Stimulated activated CD4-positive, alpha-beta T cell treated with anti-CD3 and anti-CD28 coated beads, Interleukin-4, amount 100 ng/mL, for 1 hour (primary cell): ENCODE measurements at regions not wholly inside any gene's neighbourhood (a gene's known extent, or its start where the extent isn't known, plus 50 kb on each side); places are given as distances from the start of the nearest gene placed in this dataset.

ENCODE experiments used
- DNase-seq: peaks from one replicate; pipeline ENCODE4 v3.0.0-alpha.2; 2020

- DNase-seq = no peak
Observed at GRCh38 chr6:14066782-14067406, 50.7 kb upstream of the CD83 start.

- no peak for DNase-seq
Observed at GRCh38 chr6:14067656-14068055, 49.9 kb upstream of the CD83 start.
